WERI-Rb-1 (cell line): ENCODE measurements at regions not wholly inside any gene's neighbourhood (a gene's known extent, or its start where the extent isn't known, plus 50 kb on each side); places are given as distances from the start of the nearest gene placed in this dataset.

Experiments
- DNase-seq: peaks from one replicate; pipeline ENCODE4 v3.0.0-alpha.2; 2020
- H3K27ac ChIP-seq: fragments of 250-450 bp; sonication (Bioruptor Pico); 2 replicates; pipeline ENCODE4 v1.5.1; 2020; ENCODE audit warnings: mild to moderate bottlenecking, moderate library complexity
- H3K27me3 ChIP-seq: fragments of 250-450 bp; sonication (Bioruptor Pico); 2 replicates; pipeline ENCODE4 v1.5.1; 2021; ENCODE audit warnings: mild to moderate bottlenecking, low read depth, moderate library complexity; ENCODE audit not compliant: insufficient read depth, severe bottlenecking
- H3K36me3 ChIP-seq: fragments of 250-450 bp; sonication (Bioruptor Pico); 2 replicates; pipeline ENCODE4 v1.5.1; 2020; ENCODE audit warnings: mild to moderate bottlenecking, moderate library complexity
- H3K4me3 ChIP-seq: 2 replicates; pipeline ENCODE4 v1.5.1; 2011; ENCODE audit warnings: low read depth, mild to moderate bottlenecking, control low read depth, low read length
- H3K9me3 ChIP-seq: fragments of 250-450 bp; sonication (Bioruptor Pico); 2 replicates; pipeline ENCODE4 v1.5.1; 2021; ENCODE audit warnings: mild to moderate bottlenecking, moderate library complexity; ENCODE audit not compliant: severe bottlenecking
- CTCF ChIP-seq: IDR thresholded peaks from 2 replicates; pipeline ENCODE4 v1.5.1; 2011; ENCODE audit warnings: low read depth, mild to moderate bottlenecking, control low read depth, inconsistent platforms, low read length

- Histone ChIP-seq H3K36me3 (no peaks in the 10 kb centered on the region), H3K27ac (no peak overlapping the region), H3K27me3 (peaks cover 49% of the 10 kb centered on the region), H3K4me3 (no peak overlapping the region), H3K9me3 (no peaks in the 10 kb centered on the region)
- DNase-seq = no peak
- TF ChIP-seq CTCF = no peak
These were observed 113.2 kb upstream of the INHBA start for GRCh38 chr7:41816111-41816510.

GRCh38 chr7:41814888-41815287 is 112.0 kb upstream of the INHBA start:
- H3K27me3 ChIP-seq = peaks cover 49% of the 10 kb centered on the region
- H3K4me3 ChIP-seq = no peak overlapping the region
- no peak for DNase-seq
- H3K36me3 ChIP-seq = no peaks in the 10 kb centered on the region
- no peaks in the 10 kb centered on the region for H3K9me3 ChIP-seq
- no peak overlapping the region for H3K27ac ChIP-seq
- no peak for TF ChIP-seq CTCF

GRCh38 chr7:41813286-41813685 is 110.4 kb upstream of the INHBA start:
- Histone ChIP-seq H3K27me3 (peaks cover 64% of the 10 kb centered on the region), H3K4me3 (no peak overlapping the region), H3K36me3 (no peaks in the 10 kb centered on the region), H3K9me3 (no peaks in the 10 kb centered on the region), H3K27ac (no peak overlapping the region)
- no peak for TF ChIP-seq CTCF
- no peak for DNase-seq

- Histone ChIP-seq H3K4me3 (no peak overlapping the region), H3K36me3 (no peaks in the 10 kb centered on the region), H3K27ac (no peak overlapping the region), H3K27me3 (peaks cover 68% of the 10 kb centered on the region), H3K9me3 (no peaks in the 10 kb centered on the region)
- no peak for TF ChIP-seq CTCF
- no peak for DNase-seq
These were observed 109.1 kb upstream of the INHBA start for GRCh38 chr7:41811941-41812340.

GRCh38 chr7:41809940-41810576 is 107.2 kb upstream of the INHBA start:
- no peak overlapping the region for H3K27ac ChIP-seq
- no peaks in the 10 kb centered on the region for H3K9me3 ChIP-seq
- no peak overlapping the region for H3K4me3 ChIP-seq
- no peak for TF ChIP-seq CTCF
- no peak for DNase-seq
- H3K27me3 ChIP-seq = peaks cover 60% of the 10 kb centered on the region
- H3K36me3 ChIP-seq = no peaks in the 10 kb centered on the region

GRCh38 chr7:41809529-41809939 is 106.6 kb upstream of the INHBA start:
- Histone ChIP-seq H3K9me3 (no peaks in the 10 kb centered on the region), H3K27me3 (peaks cover 55% of the 10 kb centered on the region), H3K27ac (no peak overlapping the region), H3K4me3 (no peak overlapping the region), H3K36me3 (no peaks in the 10 kb centered on the region)
- DNase-seq = no peak
- no peak for TF ChIP-seq CTCF
